HEK293 (cell line): ENCODE measurements at regions not wholly inside any gene's neighbourhood (a gene's known extent, or its start where the extent isn't known, plus 50 kb on each side); places are given as distances from the start of the nearest gene placed in this dataset.
A peak's percentile ranks its signal among the peaks of the same experiment; 100 is the strongest.

ENCODE experiments used
- CTCF ChIA-PET: fragments of 350-600 bp; formaldehyde crosslinking; extraction: SDS; loops from one replicate; lab custom pipeline; 2021; ENCODE audit warnings: antibody characterized with exemption; lab: Yijun Ruan, JAX
- POLR2A ChIA-PET: fragments of 300-600 bp; formaldehyde crosslinking; extraction: SDS; loops from one replicate; lab custom pipeline; 2020; ENCODE audit warnings: antibody characterized with exemption, inconsistent platforms; lab: Yijun Ruan, JAX
- H3K27ac ChIP-seq: fragments of 200-500 bp; sonication (Bioruptor generic); 2 replicates; pipeline ENCODE4 v1.5.1; 2014; ENCODE audit warnings: low read depth, low read length, control low read depth, inconsistent platforms; ENCODE audit errors: extremely low read depth
- H3K36me3 ChIP-seq, 2 experiments: fragments of 200-500 bp in 1 of 2; sonication (Bioruptor generic) in 1 of 2; 1 replicate in 1 of 2; 2 replicates in 1 of 2; pipeline ENCODE4 v1.5.1; 2014 to 2017; ENCODE audit warnings: inconsistent platforms in 2 of 2, low read length in 2 of 2; ENCODE audit not compliant: control insufficient read depth in 2 of 2, insufficient read depth in 1 of 2
- H3K4me1 ChIP-seq: fragments of 200-500 bp; sonication (Bioruptor generic); 2 replicates; pipeline ENCODE4 v1.5.1; 2014; ENCODE audit warnings: mild to moderate bottlenecking, low read length, inconsistent platforms; ENCODE audit not compliant: control insufficient read depth, insufficient read depth
- H3K4me3 ChIP-seq: 2 replicates; pipeline ENCODE4 v1.5.1; 2011; ENCODE audit warnings: low read depth, mild to moderate bottlenecking, control low read depth, low read length, moderate library complexity
- H3K9me3 ChIP-seq: fragments of 200-500 bp; sonication (Bioruptor generic); 2 replicates; pipeline ENCODE4 v1.5.1; 2014; ENCODE audit warnings: low read depth, low read length, inconsistent platforms; ENCODE audit not compliant: control insufficient read depth, insufficient read depth
- AEBP2 ChIP-seq: fragments of 450-650 bp; formaldehyde crosslinking; IDR thresholded peaks from 2 replicates; pipeline ENCODE4 v1.5.1; 2016; ENCODE audit warnings: missing biosample characterization, missing genetic modification characterization, borderline replicate concordance
- HIC1 ChIP-seq: fragments of 450-650 bp; formaldehyde crosslinking; IDR thresholded peaks from 2 replicates; pipeline ENCODE4 v1.5.1; 2016; ENCODE audit warnings: missing biosample characterization, missing genetic modification characterization
- KLF1 ChIP-seq: fragments of 450-650 bp; formaldehyde crosslinking; IDR thresholded peaks from 2 replicates; pipeline ENCODE4 v1.5.1; 2016; ENCODE audit warnings: missing biosample characterization, missing genetic modification characterization
- KLF10 ChIP-seq: fragments of 450-650 bp; IDR thresholded peaks from 2 replicates; pipeline ENCODE4 v1.5.1; 2018; ENCODE audit warnings: missing biosample characterization, mild to moderate bottlenecking, missing genetic modification characterization
- KLF8 ChIP-seq: fragments of 450-650 bp; formaldehyde crosslinking; IDR thresholded peaks from 2 replicates; pipeline ENCODE4 v1.5.1; 2016; ENCODE audit warnings: missing biosample characterization, missing genetic modification characterization
- ZBTB44 ChIP-seq: fragments of 450-650 bp; IDR thresholded peaks from 2 replicates; pipeline ENCODE4 v1.5.1; 2018; ENCODE audit warnings: missing biosample characterization, mild to moderate bottlenecking, missing genetic modification characterization
- ZFP41 ChIP-seq: fragments of 450-650 bp; formaldehyde crosslinking; IDR thresholded peaks from 2 replicates; pipeline ENCODE4 v1.5.1; 2016; ENCODE audit warnings: missing biosample characterization, missing genetic modification characterization, borderline replicate concordance
- ZNF121 ChIP-seq: fragments of 450-650 bp; formaldehyde crosslinking; IDR thresholded peaks from 2 replicates; pipeline ENCODE4 v1.5.1; 2016; ENCODE audit warnings: missing biosample characterization, missing genetic modification characterization
- ZNF169 ChIP-seq: fragments of 450-650 bp; formaldehyde crosslinking; IDR thresholded peaks from 2 replicates; pipeline ENCODE4 v1.5.1; 2016; ENCODE audit warnings: missing biosample characterization, missing genetic modification characterization
- ZNF2 ChIP-seq: fragments of 450-650 bp; formaldehyde crosslinking; IDR thresholded peaks from 2 replicates; pipeline ENCODE4 v1.5.1; 2016; ENCODE audit warnings: missing biosample characterization, missing genetic modification characterization
- ZNF211 ChIP-seq: fragments of 450-650 bp; formaldehyde crosslinking; IDR thresholded peaks from 2 replicates; pipeline ENCODE4 v1.5.1; 2016; ENCODE audit warnings: low read depth, missing biosample characterization, missing genetic modification characterization
- ZNF354C ChIP-seq: fragments of 450-650 bp; formaldehyde crosslinking; IDR thresholded peaks from 2 replicates; pipeline ENCODE4 v1.5.1; 2016; ENCODE audit warnings: missing biosample characterization, missing genetic modification characterization, low read depth, borderline replicate concordance
- ZNF391 ChIP-seq: fragments of 450-650 bp; formaldehyde crosslinking; IDR thresholded peaks from 2 replicates; pipeline ENCODE4 v1.5.1; 2016; ENCODE audit warnings: low read depth, missing biosample characterization, missing genetic modification characterization, borderline replicate concordance
- ZNF48 ChIP-seq: fragments of 450-650 bp; formaldehyde crosslinking; IDR thresholded peaks from 2 replicates; pipeline ENCODE4 v1.5.1; 2016; ENCODE audit warnings: missing biosample characterization, missing genetic modification characterization
- ZNF561 ChIP-seq: fragments of 450-650 bp; IDR thresholded peaks from 2 replicates; pipeline ENCODE4 v1.5.1; 2018; ENCODE audit warnings: missing biosample characterization, missing genetic modification characterization, borderline replicate concordance
- ZNF621 ChIP-seq: fragments of 450-650 bp; formaldehyde crosslinking; IDR thresholded peaks from 2 replicates; pipeline ENCODE4 v1.5.1; 2017; ENCODE audit warnings: missing biosample characterization, missing genetic modification characterization
- ZNF626 ChIP-seq: fragments of 450-650 bp; sonication (Bioruptor Pico); formaldehyde crosslinking; IDR thresholded peaks from 2 replicates; pipeline ENCODE4 v1.5.1; 2018; ENCODE audit warnings: missing biosample characterization, missing genetic modification characterization, inconsistent platforms
- ZNF670 ChIP-seq: fragments of 450-650 bp; formaldehyde crosslinking; IDR thresholded peaks from 2 replicates; pipeline ENCODE4 v1.5.1; 2016; ENCODE audit warnings: missing biosample characterization, missing genetic modification characterization, low read depth
- ZNF707 ChIP-seq: fragments of 450-650 bp; formaldehyde crosslinking; IDR thresholded peaks from 2 replicates; pipeline ENCODE4 v1.5.1; 2016; ENCODE audit warnings: missing biosample characterization, missing genetic modification characterization
- ZNF792 ChIP-seq: fragments of 450-650 bp; formaldehyde crosslinking; IDR thresholded peaks from 2 replicates; pipeline ENCODE4 v1.5.1; 2016; ENCODE audit warnings: missing biosample characterization, missing genetic modification characterization
- ZNF843 ChIP-seq: fragments of 450-650 bp; formaldehyde crosslinking; IDR thresholded peaks from 2 replicates; pipeline ENCODE4 v1.5.1; 2016; ENCODE audit warnings: missing biosample characterization, missing genetic modification characterization
- TF ChIP-seq, protein P1 (sequence below): fragments of 450-650 bp; IDR thresholded peaks from 2 replicates; pipeline ENCODE4 v1.5.1; 2018; ENCODE audit warnings: missing biosample characterization, missing genetic modification characterization
- TF ChIP-seq, protein P2 (sequence below): fragments of 450-650 bp; formaldehyde crosslinking; IDR thresholded peaks from 2 replicates; pipeline ENCODE4 v1.5.1; 2016; ENCODE audit warnings: missing biosample characterization, missing genetic modification characterization

DNA sequence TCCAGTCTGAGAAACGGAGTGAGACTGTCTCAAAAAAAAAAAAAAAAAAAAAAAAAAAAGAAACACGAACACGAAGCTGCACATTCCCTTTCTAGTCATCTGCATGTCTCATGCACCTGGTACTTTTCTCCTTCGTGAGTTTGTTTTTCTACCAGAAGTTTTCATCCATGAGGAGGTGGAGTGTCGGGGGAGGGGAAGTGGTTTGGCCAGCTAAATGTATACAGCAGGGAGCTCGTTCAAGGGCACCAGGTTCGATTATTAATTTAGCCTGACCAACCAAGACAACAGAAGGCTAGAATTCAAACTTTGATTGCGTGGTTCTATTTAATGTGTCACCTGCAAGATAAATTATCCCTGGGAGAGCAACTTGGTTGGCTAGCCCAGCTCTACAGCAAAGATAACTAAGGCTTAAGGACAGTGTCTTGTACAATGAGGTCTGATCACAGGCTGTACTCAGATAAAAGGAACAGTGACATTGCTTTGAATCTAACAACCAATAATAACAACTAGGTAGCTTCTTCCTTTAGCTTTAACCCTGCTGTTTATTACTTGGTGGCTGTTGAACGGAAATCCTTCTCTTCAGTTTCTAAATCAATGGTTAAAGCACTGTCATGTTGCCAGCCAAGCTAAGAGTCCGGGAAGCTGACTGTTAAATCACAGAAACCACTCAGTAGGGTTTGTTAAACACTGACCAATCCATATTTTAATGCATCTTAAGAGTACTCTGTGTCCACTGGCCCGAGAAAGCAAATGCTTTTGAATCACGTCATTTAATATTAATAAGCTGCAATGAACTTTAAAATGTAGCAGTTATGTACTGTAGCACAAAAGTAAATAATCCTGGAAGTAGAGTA is 98.4 kb upstream of the STARD13 start (continued):
- TF ChIP-seq, protein P1, sequence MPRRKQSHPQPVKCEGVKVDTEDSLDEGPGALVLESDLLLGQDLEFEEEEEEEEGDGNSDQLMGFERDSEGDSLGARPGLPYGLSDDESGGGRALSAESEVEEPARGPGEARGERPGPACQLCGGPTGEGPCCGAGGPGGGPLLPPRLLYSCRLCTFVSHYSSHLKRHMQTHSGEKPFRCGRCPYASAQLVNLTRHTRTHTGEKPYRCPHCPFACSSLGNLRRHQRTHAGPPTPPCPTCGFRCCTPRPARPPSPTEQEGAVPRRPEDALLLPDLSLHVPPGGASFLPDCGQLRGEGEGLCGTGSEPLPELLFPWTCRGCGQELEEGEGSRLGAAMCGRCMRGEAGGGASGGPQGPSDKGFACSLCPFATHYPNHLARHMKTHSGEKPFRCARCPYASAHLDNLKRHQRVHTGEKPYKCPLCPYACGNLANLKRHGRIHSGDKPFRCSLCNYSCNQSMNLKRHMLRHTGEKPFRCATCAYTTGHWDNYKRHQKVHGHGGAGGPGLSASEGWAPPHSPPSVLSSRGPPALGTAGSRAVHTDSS (tag by site-specific recombination) = no peak
- TF ChIP-seq, all 188 proteins: peak for 0

DNA sequence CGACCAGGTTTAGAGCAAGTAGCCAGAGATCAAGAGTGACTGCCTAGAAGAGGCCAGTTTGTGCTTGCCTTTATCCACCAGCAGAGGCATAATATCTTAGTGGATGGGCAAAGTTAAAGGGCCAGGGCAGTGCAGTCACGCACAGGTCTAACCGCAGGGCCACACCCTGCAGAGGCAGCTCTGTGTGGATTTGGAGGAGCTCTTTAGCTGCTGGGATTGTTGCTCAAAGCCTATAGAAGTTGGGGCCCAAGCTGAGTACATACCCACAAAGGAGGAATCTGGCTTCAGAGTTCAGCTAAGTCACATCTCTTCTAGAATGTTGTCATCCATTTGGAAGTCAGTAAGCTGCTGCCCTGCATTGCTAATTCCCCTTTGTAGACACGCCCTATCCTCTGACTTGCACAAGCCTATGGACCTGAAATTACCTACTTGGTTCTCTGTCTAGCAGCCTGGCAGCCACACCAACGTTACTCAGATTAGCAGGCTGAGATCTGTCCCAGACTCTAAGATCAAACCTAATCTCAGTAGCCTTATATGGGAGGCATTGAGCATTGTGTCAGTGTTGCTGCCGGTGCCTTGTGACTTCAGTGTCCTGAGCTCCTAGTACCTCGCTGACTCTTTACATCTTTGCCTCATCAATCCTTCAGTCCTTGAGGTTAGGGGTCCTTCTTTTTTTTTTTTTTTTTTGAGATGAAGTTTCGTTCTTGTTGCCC is 102.9 kb upstream of the STARD13 start:
- no peak overlapping the region for H3K4me3 ChIP-seq
- ChIA-PET CTCF (interaction anchor here (0.5 to 1.0 kb wide), 4 partner anchors 9 to 648 kb away, joined by 3 to 8 read pairs (median 4); no protein-coding TSS in a partner anchor), POLR2A (no interaction called here)
- H3K9me3 ChIP-seq = no peaks in the 10 kb centered on the region
- H3K4me1 ChIP-seq = no peaks in the 10 kb centered on the region
- H3K36me3 ChIP-seq = no peaks in the 10 kb centered on the region
- TF ChIP-seq ZNF211 (no peak), KLF1 (tag by site-specific recombination) (peak; percentile 34; the same call in 1 of the 2 replicates), ZNF626 (tag by site-specific recombination) (no peak), ZNF121 (peak; percentile 73), KLF8 (tag by site-specific recombination) (no peak)
- TF ChIP-seq, protein P2, sequence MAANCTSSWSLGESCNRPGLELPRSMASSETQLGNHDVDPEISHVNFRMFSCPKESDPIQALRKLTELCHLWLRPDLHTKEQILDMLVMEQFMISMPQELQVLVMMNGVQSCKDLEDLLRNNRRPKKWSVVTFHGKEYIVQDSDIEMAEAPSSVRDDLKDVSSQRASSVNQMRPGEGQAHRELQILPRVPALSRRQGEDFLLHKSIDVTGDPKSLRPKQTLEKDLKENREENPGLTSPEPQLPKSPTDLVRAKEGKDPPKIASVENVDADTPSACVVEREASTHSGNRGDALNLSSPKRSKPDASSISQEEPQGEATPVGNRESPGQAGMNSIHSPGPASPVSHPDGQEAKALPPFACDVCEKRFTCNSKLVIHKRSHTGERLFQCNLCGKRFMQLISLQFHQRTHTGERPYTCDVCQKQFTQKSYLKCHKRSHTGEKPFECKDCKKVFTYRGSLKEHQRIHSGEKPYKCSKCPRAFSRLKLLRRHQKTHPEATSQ = no peak
- H3K27ac ChIP-seq = no peak overlapping the region

DNA sequence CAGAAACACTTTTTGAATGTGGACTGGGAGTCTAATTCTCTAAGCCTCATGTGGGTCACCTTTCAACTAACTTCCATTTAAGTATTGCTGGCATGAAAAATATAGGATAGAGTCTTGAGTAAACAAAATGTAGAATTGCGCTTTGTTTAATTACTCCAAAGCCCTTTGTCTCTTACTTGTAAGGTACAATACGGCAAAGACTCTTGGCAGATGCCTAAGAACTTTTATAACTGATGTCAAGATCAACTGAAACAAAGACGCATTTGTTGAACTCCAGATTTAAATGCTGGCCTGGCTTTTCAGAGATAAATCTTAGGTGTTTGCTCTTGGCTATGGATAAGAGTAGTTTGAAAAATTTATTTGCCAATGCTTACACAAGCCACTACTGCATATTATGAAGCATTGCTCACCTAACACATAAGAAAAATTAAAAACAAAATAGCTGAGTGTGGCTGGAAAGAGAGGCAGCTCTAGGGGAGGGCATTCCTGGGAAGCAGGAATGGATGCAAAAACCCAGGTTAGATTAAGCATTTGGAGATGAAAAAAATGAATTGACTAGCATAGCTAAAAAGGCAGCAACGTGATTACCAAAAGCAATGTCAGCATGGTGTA is 107.3 kb upstream of the STARD13 start:
- CTCF ChIA-PET = no interaction called here
- POLR2A ChIA-PET = no interaction called here
- H3K4me3 ChIP-seq = no peak overlapping the region
- no peaks in the 10 kb centered on the region for H3K4me1 ChIP-seq
- H3K27ac ChIP-seq = no peak overlapping the region
- H3K36me3 ChIP-seq = no peaks in the 10 kb centered on the region
- H3K9me3 ChIP-seq = no peaks in the 10 kb centered on the region
- TF ChIP-seq ZNF843 (tag by site-specific recombination) (no peak), ZNF354C (tag by site-specific recombination) (no peak), AEBP2 (tag by site-specific recombination) (no peak), ZBTB44 (tag by site-specific recombination) (no peak), ZNF621 (tag by site-specific recombination) (no peak), ZNF707 (tag by site-specific recombination) (no peak), ZNF48 (tag by site-specific recombination) (no peak), ZNF561 (tag by site-specific recombination) (no peak), KLF10 (tag by site-specific recombination) (no peak), ZNF792 (tag by site-specific recombination) (no peak), ZNF211 (no peak), ZNF2 (tag by site-specific recombination) (no peak), ZNF670 (tag by site-specific recombination) (no peak), ZNF391 (no peak), ZNF169 (tag by site-specific recombination) (no peak), HIC1 (tag by site-specific recombination) (no peak), ZFP41 (no peak)
